GM12878 (cell line): ENCODE measurements at regions not wholly inside any gene's neighbourhood (a gene's known extent, or its start where the extent isn't known, plus 50 kb on each side); places are given as distances from the start of the nearest gene placed in this dataset.

Experiments used
- ATAC-seq: fragments of 200-7000 bp; cut with Tn5 transposase; 3 replicates; pipeline ENCODE4 v1.9.1; 2020; ENCODE audit warnings: mild to moderate bottlenecking, moderate library complexity
- BruUV-seq: library from RNA; stranded (reverse); fragments of 400-500 nt; replicated peaks from 2 replicates; lab custom pipeline; 2021; lab: Mats Ljungman, UMichigan
- CTCF ChIA-PET: fragments of 300-600 bp; sonication (Branson Sonifier 250); formaldehyde crosslinking; extraction: SDS; loops from one replicate; lab custom pipeline; 2021; ENCODE audit warnings: inconsistent platforms; lab: Yijun Ruan, JAX
- POLR2A ChIA-PET: fragments of 350-600 bp; formaldehyde crosslinking; extraction: SDS; loops from one replicate; lab custom pipeline; 2021; ENCODE audit warnings: inconsistent platforms; lab: Charles Lee
- RAD21 ChIA-PET: fragments of 300-600 bp; sonication (Branson Sonifier 250); formaldehyde crosslinking; loops from one replicate; lab custom pipeline; 2023; ENCODE audit warnings: antibody characterized with exemption; ENCODE audit not compliant: unreplicated experiment; lab: Charles Lee
- SMC1A ChIA-PET: fragments of 300-600 bp; sonication (Branson Sonifier 250); formaldehyde crosslinking; loops from one replicate; lab custom pipeline; 2023; ENCODE audit not compliant: unreplicated experiment, uncharacterized antibody; lab: Charles Lee
- DNase-seq: peaks from one replicate; pipeline ENCODE4 v3.0.0-alpha.2; 2011; ENCODE audit warnings: low read depth, low spot score
- FAIRE-seq: peaks from 3 replicates; lab custom pipeline; 2011; peaks lifted over from hg19 to GRCh38; lab: Jason Lieb, UNC
- H2AFZ ChIP-seq: 2 replicates; pipeline ENCODE4 v1.6.0; 2011; ENCODE audit warnings: low read depth, low read length, control low read depth; ENCODE audit not compliant: control insufficient read depth
- H3K27ac ChIP-seq: 2 replicates; pipeline ENCODE4 v1.5.1; 2011; ENCODE audit warnings: control low read depth; ENCODE audit not compliant: control insufficient read depth, insufficient read depth
- H3K27me3 ChIP-seq, 2 experiments: replicated peaks in 1 of 2; 2 replicates each; pipeline versions ENCODE4 v1.6.0 to v1.6.1; 2011; ENCODE audit warnings: low read length in 1 of 2; ENCODE audit not compliant: control insufficient read depth in 2 of 2, insufficient read depth in 2 of 2
- H3K36me3 ChIP-seq, 2 experiments: 2 replicates each; pipeline ENCODE4 v1.5.1; 2011; ENCODE audit warnings: low read length in 1 of 2; ENCODE audit not compliant: control insufficient read depth in 2 of 2, insufficient read depth in 2 of 2
- H3K4me1 ChIP-seq: 2 replicates; pipeline ENCODE4 v1.6.1; 2011; ENCODE audit warnings: mild to moderate bottlenecking, low read length, moderate library complexity, mixed read lengths; ENCODE audit not compliant: control insufficient read depth, insufficient read depth
- H3K4me2 ChIP-seq: 2 replicates; pipeline ENCODE4 v1.6.0; 2011; ENCODE audit warnings: control low read depth; ENCODE audit not compliant: control insufficient read depth, insufficient read depth
- H3K4me3 ChIP-seq: fragments of 200-600 bp; sonication (generic); 2 replicates; pipeline ENCODE4 v1.5.1; 2016
- H3K79me2 ChIP-seq: 2 replicates; pipeline ENCODE4 v1.6.0; 2011; ENCODE audit warnings: low read length; ENCODE audit not compliant: control insufficient read depth, insufficient read depth
- H3K9ac ChIP-seq: 2 replicates; pipeline ENCODE4 v1.8.0; 2011; ENCODE audit warnings: low read length, control low read depth, mixed read lengths; ENCODE audit not compliant: control insufficient read depth, insufficient read depth
- H3K9me3 ChIP-seq: replicated peaks from 3 replicates; pipeline ENCODE4 v1.5.1; 2011; ENCODE audit warnings: mild to moderate bottlenecking, low read length; ENCODE audit not compliant: control insufficient read depth, insufficient read depth
- H4K20me1 ChIP-seq: 2 replicates; pipeline ENCODE4 v1.6.0; 2011; ENCODE audit not compliant: control insufficient read depth, insufficient read depth
- ATF7 ChIP-seq: fragments of 450-650 bp; IDR thresholded peaks from 2 replicates; pipeline ENCODE4 v1.6.1; 2016; ENCODE audit warnings: low read depth, mild to moderate bottlenecking
- BCLAF1 ChIP-seq: fragments of 450-650 bp; IDR thresholded peaks from 2 replicates; pipeline ENCODE4 v1.6.1; 2017; ENCODE audit warnings: antibody characterized with exemption, mild to moderate bottlenecking, moderate library complexity
- BHLHE40 ChIP-seq, 2 experiments: fragments of 450-650 bp in 1 of 2; IDR thresholded peaks; 2 replicates each; pipeline ENCODE4 v1.6.1; 2011 to 2017; ENCODE audit warnings: low read depth in 2 of 2, borderline replicate concordance in 1 of 2, improper control_type of control experiment in 1 of 2, low read length in 1 of 2, mild to moderate bottlenecking in 1 of 2
- DPF2 ChIP-seq: fragments of 450-650 bp; IDR thresholded peaks from 2 replicates; pipeline ENCODE4 v1.6.1; 2017; ENCODE audit warnings: mild to moderate bottlenecking
- GABPA ChIP-seq: IDR thresholded peaks from 2 replicates; pipeline ENCODE4 v1.6.1; 2014; ENCODE audit warnings: antibody characterized with exemption, low read depth, mild to moderate bottlenecking, inconsistent platforms
- HCFC1 ChIP-seq: fragments of 150-350 bp; IDR thresholded peaks from 2 replicates; pipeline ENCODE4 v1.6.1; 2014; ENCODE audit warnings: low read length
- JUND ChIP-seq: IDR thresholded peaks from 2 replicates; pipeline ENCODE4 v1.6.1; 2012; ENCODE audit warnings: low read depth, mild to moderate bottlenecking, low read length, improper control_type of control experiment, moderate library complexity
- MEF2B ChIP-seq: fragments of 450-650 bp; IDR thresholded peaks from 2 replicates; pipeline ENCODE4 v1.6.1; 2018; ENCODE audit warnings: mild to moderate bottlenecking, moderate library complexity; ENCODE audit not compliant: partially characterized antibody, poor library complexity, severe bottlenecking
- RCOR1 ChIP-seq: conservative IDR thresholded peaks from 2 replicates; pipeline ENCODE4 v1.6.1; 2012; ENCODE audit warnings: low read depth, low read length, improper control_type of control experiment
- SIN3A ChIP-seq: IDR thresholded peaks from 2 replicates; pipeline ENCODE4 v1.6.1; 2012; ENCODE audit warnings: low read depth, low read length, improper control_type of control experiment
- SMC3 ChIP-seq: IDR thresholded peaks from 2 replicates; pipeline ENCODE4 v1.6.1; 2011; ENCODE audit warnings: low read length, improper control_type of control experiment, borderline replicate concordance
- SP1 ChIP-seq: IDR thresholded peaks from one replicate; pipeline ENCODE4 v1.6.1; 2011; ENCODE audit warnings: low read depth, low read length
- TAF1 ChIP-seq: IDR thresholded peaks from 2 replicates; pipeline ENCODE4 v1.6.1; 2011; ENCODE audit warnings: mild to moderate bottlenecking, low read depth, low read length, borderline replicate concordance
- TARDBP ChIP-seq: IDR thresholded peaks from 2 replicates; pipeline ENCODE4 v1.6.1; 2016; ENCODE audit warnings: borderline replicate concordance
- TCF7 ChIP-seq: IDR thresholded peaks from 2 replicates; pipeline ENCODE4 v1.6.1; 2014; ENCODE audit warnings: antibody characterized with exemption, borderline replicate concordance
- WRNIP1 ChIP-seq: IDR thresholded peaks from 2 replicates; pipeline ENCODE4 v1.6.1; 2011; ENCODE audit warnings: low read depth, low read length, improper control_type of control experiment, borderline replicate concordance
- ZNF384 ChIP-seq: IDR thresholded peaks from 2 replicates; pipeline ENCODE4 v1.6.1; 2012; ENCODE audit warnings: low read depth, mild to moderate bottlenecking, low read length, improper control_type of control experiment, borderline replicate concordance
- WGBS: methylation state at CpG from one replicate; pipeline ENCODE4 v1.1.6; 2016; ENCODE audit warnings: low lambda C conversion rate; ENCODE audit not compliant: insufficient replicate concordance, insufficient coverage; ENCODE audit errors: missing lambda C conversion rate; 5-methylcytosine and 5-hydroxymethylcytosine counted together
- in situ Hi-C: fragments of 300-500 bp; cut with MboI; formaldehyde crosslinking; loops from 9 replicates; pipeline ENCODE4 v1.14.3; 2018; ENCODE audit warnings: mixed read lengths
- intact Hi-C: fragments of 100-400 bp; cut with micrococcal nuclease; formaldehyde crosslinking; loops from one replicate; pipeline ENCODE4 v1.14.2; 2022; ENCODE audit not compliant: unreplicated experiment
- TF ChIP-seq, protein P1 (sequence below): fragments of 450-650 bp; conservative IDR thresholded peaks from 2 replicates; pipeline ENCODE4 v1.6.1; 2017; ENCODE audit warnings: mild to moderate bottlenecking, moderate library complexity
- TF ChIP-seq, protein P2 (sequence below): IDR thresholded peaks from 2 replicates; pipeline ENCODE4 v1.6.1; 2011; ENCODE audit warnings: borderline replicate concordance, low read depth, mild to moderate bottlenecking, moderate library complexity, mixed read lengths, low read length; ENCODE audit not compliant: insufficient read depth; ENCODE audit errors: extremely low read length

DNA sequence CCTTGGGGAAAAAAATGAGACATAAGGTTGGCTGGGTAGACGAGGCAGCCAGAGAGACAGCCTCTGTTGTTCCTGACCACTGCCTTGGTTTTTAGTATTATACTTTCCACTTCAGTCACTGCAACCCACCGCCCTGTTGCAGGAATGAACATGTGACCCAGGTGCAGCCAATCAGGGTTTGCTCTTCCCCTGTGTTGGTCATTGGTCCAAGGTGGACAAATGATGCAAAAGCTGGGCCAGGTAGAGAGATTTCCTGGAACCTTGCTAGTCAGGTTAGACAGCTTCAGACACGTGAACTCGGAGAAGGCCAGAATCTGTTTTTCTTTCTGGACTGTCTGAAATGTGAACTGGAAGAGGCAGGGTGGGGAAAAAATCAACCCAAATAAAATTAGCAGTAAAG lies 452.4 kb upstream of the RBFOX1 start (continued):
- TF ChIP-seq, protein P1, sequence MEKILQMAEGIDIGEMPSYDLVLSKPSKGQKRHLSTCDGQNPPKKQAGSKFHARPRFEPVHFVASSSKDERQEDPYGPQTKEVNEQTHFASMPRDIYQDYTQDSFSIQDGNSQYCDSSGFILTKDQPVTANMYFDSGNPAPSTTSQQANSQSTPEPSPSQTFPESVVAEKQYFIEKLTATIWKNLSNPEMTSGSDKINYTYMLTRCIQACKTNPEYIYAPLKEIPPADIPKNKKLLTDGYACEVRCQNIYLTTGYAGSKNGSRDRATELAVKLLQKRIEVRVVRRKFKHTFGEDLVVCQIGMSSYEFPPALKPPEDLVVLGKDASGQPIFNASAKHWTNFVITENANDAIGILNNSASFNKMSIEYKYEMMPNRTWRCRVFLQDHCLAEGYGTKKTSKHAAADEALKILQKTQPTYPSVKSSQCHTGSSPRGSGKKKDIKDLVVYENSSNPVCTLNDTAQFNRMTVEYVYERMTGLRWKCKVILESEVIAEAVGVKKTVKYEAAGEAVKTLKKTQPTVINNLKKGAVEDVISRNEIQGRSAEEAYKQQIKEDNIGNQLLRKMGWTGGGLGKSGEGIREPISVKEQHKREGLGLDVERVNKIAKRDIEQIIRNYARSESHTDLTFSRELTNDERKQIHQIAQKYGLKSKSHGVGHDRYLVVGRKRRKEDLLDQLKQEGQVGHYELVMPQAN, result no peak
- TF ChIP-seq TARDBP, result no peak
- TF ChIP-seq HCFC1, result no peak
- TF ChIP-seq WRNIP1, result no peak
- TF ChIP-seq, protein P2, sequence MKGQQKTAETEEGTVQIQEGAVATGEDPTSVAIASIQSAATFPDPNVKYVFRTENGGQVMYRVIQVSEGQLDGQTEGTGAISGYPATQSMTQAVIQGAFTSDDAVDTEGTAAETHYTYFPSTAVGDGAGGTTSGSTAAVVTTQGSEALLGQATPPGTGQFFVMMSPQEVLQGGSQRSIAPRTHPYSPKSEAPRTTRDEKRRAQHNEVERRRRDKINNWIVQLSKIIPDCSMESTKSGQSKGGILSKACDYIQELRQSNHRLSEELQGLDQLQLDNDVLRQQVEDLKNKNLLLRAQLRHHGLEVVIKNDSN, result no peak
- no peak for TF ChIP-seq JUND
- no peak for TF ChIP-seq TAF1
- TF ChIP-seq, all 136 proteins: peak for 0

DNA sequence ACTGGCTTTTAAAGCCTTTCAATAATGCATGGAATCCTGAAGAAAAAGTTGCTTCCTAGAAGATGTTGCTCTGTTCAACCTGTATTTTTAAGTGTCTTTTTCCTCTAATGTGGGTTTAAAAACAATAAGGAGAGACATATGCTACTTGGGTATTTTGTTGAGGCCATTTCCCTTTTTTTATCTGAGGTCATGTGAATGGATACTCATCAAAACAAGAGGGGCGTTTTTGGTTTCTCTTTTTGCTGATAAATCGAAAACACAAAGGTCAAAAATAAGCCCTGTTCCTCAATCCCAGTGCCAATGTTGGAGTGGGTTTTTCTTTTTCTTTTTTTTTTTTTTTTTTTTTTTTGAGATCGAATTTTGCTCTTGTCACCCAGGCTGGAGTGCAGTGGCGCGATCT lies 468.0 kb upstream of the RBFOX1 start:
- in situ Hi-C loops (no loop called here), intact Hi-C loops (no loop called here)
- SMC1A ChIA-PET, result no interaction called here
- Histone ChIP-seq H3K4me3 (no peak overlapping the region), H3K9me3 (no peaks in the 10 kb centered on the region), H3K36me3 (no peaks in the 10 kb centered on the region), H3K79me2 (no peaks in the 10 kb centered on the region), H4K20me1 (no peaks in the 10 kb centered on the region), H2AFZ (no peak overlapping the region), H3K9ac (no peak overlapping the region), H3K4me1 (no peaks in the 10 kb centered on the region), H3K27me3 (no peaks in the 10 kb centered on the region), H3K27ac (no peak overlapping the region), H3K4me2 (no peak overlapping the region)
- RAD21 ChIA-PET, result no interaction called here
- WGBS, result 35% methylated on average over 4 of the region's 5 CpGs
- BruUV-seq, result no TSS peak
- ATAC-seq (no peak), DNase-seq (no peak), FAIRE-seq (no peak)
- CTCF ChIA-PET, result no interaction called here
- POLR2A ChIA-PET, result no interaction called here
- TF ChIP-seq RCOR1 (no peak), BCLAF1 (no peak), ATF7 (no peak), BHLHE40 (IDR thresholded peaks at IDR 0.05; ENCODE audit: borderline replicate concordance in 1 of 2, low read depth in 2 of 2, low read length in 1 of 2) (no peak), DPF2 (no peak), SP1 (no peak), GABPA (no peak), TCF7 (no peak), ZNF384 (no peak), SIN3A (no peak), MEF2B (no peak), SMC3 (no peak)
